KOPT-K1 (cell line): ENCODE measurements at regions not wholly inside any gene's neighbourhood (a gene's known extent, or its start where the extent isn't known, plus 50 kb on each side); places are given as distances from the start of the nearest gene placed in this dataset.
"Not testable (repeated sequence)": the region's sequence is repeated elsewhere in the genome, so short reads cannot be mapped to it uniquely, and the experiment has no call there.

Experiments
- H3K27ac ChIP-seq: fragments of 200-600 bp; sonication (generic); 2 replicates; pipeline ENCODE4 v1.5.1; 2016; ENCODE audit warnings: antibody characterized with exemption, mild to moderate bottlenecking, low read depth, low read length; ENCODE audit not compliant: poor library complexity, severe bottlenecking
- H3K36me3 ChIP-seq: fragments of 200-600 bp; sonication (generic); 2 replicates; pipeline ENCODE4 v1.5.1; 2017; ENCODE audit warnings: antibody characterized with exemption, mild to moderate bottlenecking, low read length, moderate library complexity; ENCODE audit not compliant: insufficient read depth
- H3K9me3 ChIP-seq: fragments of 200-600 bp; sonication (generic); 2 replicates; pipeline ENCODE4 v1.5.1; 2017; ENCODE audit warnings: antibody characterized with exemption, low read length, mild to moderate bottlenecking; ENCODE audit not compliant: insufficient read depth, poor library complexity, severe bottlenecking

GRCh38 chr6:80961166-80961565 lies 791.3 kb downstream of the TENT5A start:
- no peaks in the 10 kb centered on the region for H3K9me3 ChIP-seq
- H3K27ac ChIP-seq = no peak overlapping the region
- no peaks in the 10 kb centered on the region for H3K36me3 ChIP-seq

DNA sequence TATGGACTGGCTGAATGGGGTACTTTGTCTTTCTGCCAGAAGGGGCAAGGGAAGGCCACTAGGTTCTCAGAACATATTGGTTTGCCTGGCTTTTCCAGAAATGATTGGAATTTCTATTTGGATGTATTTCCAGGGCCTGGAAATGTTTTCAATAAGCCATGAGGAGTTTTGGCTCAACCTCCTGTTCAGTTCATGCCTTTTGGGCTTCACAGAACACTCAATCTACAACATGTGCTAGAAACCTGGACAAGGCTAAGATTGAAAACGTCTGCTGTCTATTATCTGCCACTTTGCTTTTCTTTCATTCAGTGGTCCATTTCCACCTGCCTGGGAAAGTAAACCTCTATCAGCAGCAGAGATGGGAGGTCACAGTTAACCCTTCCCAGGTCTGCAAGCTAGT lies 793.4 kb downstream of the TENT5A start:
- no peaks in the 10 kb centered on the region for H3K9me3 ChIP-seq
- H3K27ac ChIP-seq = no peak overlapping the region
- H3K36me3 ChIP-seq = no peaks in the 10 kb centered on the region

GRCh38 chr6:80956898-80957297 lies 795.6 kb downstream of the TENT5A start:
- Histone ChIP-seq H3K9me3 (no peaks in the 10 kb centered on the region), H3K36me3 (no peaks in the 10 kb centered on the region)

DNA sequence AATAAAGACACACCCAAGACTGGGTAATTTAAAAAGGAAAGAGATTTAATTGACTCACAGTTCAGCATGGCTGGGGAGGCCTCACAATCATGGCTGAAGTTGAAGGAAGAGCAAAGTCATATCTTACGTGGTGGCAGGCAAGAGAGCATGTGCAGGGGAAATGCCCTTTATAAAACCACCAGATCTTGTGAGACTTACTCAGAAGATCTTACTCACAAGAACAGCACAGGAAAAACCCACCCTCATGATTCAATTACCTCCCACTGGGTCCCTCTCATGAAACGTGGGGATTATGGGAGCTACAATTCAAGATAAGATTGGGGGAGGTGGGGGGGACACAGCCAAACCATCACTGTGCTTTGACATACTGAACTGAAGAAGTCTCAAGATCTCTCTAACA lies 800.0 kb downstream of the TENT5A start:
- H3K9me3 ChIP-seq, H3K27ac ChIP-seq, H3K36me3 ChIP-seq: not testable (repeated sequence)

More at GRCh38 chr6:80956898-80957297, 795.6 kb downstream of the TENT5A start:
- no peak overlapping the region for H3K27ac ChIP-seq

GRCh38 chr6:80946402-80946801 lies 806.1 kb downstream of the TENT5A start:
- no peaks in the 10 kb centered on the region for H3K36me3 ChIP-seq

DNA sequence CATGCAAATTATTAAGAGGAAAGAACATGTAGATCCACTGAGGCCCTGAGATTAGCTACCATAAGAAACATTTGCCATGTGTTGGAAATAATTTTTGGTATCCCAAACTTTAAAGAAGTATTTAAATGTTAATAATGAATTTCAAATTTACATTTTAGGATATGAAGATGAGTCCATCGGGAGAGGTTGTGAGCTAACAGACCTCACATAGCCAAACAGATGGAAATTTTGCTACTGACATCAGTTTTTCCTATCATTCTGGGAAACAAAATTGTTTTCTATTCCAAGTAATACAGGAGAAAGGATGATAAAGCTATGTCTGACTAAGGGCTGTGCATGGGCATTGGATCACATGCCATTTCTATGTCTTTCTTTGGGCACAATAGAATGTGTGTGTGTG lies 809.6 kb downstream of the TENT5A start:
- Histone ChIP-seq H3K27ac (no peak overlapping the region), H3K9me3 (no peaks in the 10 kb centered on the region), H3K36me3 (no peaks in the 10 kb centered on the region)

More at GRCh38 chr6:80946402-80946801, 806.1 kb downstream of the TENT5A start:
- H3K9me3 ChIP-seq = no peaks in the 10 kb centered on the region
- no peak overlapping the region for H3K27ac ChIP-seq

DNA sequence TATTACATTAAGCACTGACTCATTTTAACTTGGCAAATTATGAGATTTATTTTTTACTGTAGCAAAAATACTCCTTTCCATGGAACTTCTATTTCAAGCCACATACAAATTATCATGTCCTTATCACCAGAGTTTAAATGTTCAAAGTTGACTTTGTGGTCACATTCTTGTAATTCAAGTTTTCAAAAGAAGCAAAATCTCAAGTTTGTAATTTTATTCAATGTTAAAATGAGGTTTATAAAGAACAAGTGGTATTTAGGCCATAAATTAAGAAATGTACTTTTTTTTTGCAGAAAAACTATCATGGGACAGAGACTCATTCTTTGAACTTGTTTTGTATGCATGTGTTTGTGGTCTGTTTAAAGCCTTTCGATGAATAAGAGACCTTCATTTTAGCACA lies 811.5 kb downstream of the TENT5A start:
- H3K27ac ChIP-seq = no peak overlapping the region
- H3K36me3 ChIP-seq = no peaks in the 10 kb centered on the region
- H3K9me3 ChIP-seq = peaks cover 10% of the 10 kb centered on the region

DNA sequence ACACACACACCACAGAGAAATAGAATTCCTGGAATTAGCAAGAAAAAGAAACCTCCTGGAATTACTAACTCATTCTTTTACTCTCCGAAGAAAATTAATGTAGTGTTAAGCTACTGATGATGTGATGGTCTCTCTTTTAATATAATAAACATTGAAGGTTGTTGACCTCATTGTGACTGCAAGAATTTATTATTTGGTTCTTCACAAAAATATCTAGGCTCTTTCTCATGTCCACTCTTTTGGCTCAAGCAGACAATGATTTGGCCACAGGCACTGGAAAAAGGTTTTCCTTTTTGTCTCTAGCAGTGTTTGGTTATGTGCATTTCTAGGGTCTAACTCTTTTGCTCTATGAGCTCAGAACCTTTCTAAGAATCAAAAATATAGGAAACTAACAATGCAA lies 811.9 kb downstream of the TENT5A start:
- Histone ChIP-seq H3K27ac (no peak overlapping the region), H3K36me3 (no peaks in the 10 kb centered on the region), H3K9me3 (peaks cover 13% of the 10 kb centered on the region)

DNA sequence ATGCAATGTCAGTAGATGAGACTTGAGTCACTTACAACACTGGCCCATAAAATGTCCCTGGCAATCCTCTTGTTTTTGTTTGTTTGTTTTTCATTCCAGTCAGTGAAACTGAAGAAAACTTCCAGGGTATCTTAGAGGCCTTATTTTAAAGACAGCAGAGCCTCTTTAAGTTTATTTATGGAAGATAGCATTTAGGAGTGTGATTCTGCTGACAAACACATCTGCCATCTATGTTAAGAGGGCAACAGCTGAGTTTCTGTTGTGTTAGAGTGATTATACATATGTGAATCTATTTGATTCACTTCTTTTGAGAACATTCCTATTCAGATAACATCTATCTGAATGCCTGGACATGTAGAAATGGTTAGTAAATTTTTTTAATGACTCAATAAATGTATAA lies 812.6 kb downstream of the TENT5A start:
- H3K36me3 ChIP-seq = no peaks in the 10 kb centered on the region
- H3K9me3 ChIP-seq = peaks cover 13% of the 10 kb centered on the region
- H3K27ac ChIP-seq = no peak overlapping the region

DNA sequence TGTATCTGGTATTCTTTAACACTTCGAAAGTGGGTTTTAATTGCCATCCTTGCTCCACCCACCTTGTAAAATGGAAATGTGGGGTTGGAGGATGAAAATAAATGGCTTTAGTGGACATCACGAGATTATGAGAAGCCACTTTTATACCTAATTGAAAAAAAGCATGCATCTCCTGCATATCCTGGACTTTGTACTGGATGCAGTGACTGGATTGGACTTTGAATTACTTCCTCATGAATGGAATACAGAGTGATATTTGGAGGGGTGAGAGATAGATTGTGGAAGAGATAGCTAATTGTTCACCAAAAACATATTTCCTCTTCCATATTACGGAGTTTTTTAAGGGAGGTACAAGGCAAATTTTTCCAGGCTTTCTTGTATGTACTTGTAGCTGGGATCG lies 813.0 kb downstream of the TENT5A start:
- Histone ChIP-seq H3K36me3 (no peaks in the 10 kb centered on the region), H3K9me3 (peaks cover 13% of the 10 kb centered on the region), H3K27ac (no peak overlapping the region)

GRCh38 chr6:80938131-80938530 lies 814.4 kb downstream of the TENT5A start:
- Histone ChIP-seq H3K36me3 (no peaks in the 10 kb centered on the region), H3K9me3 (peaks cover 13% of the 10 kb centered on the region), H3K27ac (no peak overlapping the region)

DNA sequence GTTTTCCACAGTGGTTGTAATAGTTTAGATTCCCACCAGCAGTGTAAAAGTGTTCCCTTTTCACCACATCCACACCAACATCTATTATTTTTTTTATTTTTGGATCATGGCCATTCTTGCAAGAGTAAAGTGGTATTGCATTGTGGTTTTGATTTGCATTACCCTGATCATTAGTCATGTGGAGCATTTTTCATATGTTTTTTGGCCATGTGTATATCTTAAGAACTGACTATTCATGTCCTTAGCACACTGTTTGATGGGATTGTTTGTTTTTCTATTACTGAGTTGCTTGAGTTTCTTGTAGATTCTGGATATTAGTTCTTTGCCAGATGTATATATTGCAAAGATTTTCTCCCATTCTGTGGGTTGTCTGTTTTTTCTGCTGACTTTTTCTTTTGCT lies 820.1 kb downstream of the TENT5A start:
- Histone ChIP-seq H3K9me3 (peaks cover 10% of the 10 kb centered on the region), H3K36me3 (no peaks in the 10 kb centered on the region), H3K27ac (no peak overlapping the region)

GRCh38 chr6:80930376-80930775 lies 822.1 kb downstream of the TENT5A start:
- H3K9me3 ChIP-seq = peaks cover 8% of the 10 kb centered on the region
- H3K27ac ChIP-seq = no peak overlapping the region
- H3K36me3 ChIP-seq = no peaks in the 10 kb centered on the region

DNA sequence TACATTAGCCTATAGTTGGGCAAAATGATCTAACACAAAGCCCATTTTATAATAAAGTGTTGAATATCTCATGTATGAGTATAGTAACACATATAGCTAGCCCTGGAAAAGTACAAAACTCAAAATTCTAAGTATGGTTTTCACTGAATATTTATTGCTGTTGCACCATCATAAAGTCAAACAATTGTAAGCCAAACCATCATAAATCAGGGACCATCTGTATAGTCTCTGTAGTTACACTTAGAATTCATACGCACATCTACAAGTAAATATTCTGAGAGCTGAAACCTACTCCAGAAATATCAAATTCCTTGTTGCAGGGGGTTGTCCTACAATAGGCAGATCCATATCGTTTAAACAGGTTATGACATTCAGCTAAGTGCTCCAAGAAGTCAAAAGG lies 817.3 kb downstream of the BCKDHB start:
- Histone ChIP-seq H3K36me3 (no peaks in the 10 kb centered on the region), H3K9me3 (peaks cover 8% of the 10 kb centered on the region), H3K27ac (no peak overlapping the region)

- H3K36me3 ChIP-seq = no peaks in the 10 kb centered on the region
- peaks cover 8% of the 10 kb centered on the region for H3K9me3 ChIP-seq
- no peak overlapping the region for H3K27ac ChIP-seq
These were observed 816.5 kb downstream of the BCKDHB start for GRCh38 chr6:80922916-80923455.

DNA sequence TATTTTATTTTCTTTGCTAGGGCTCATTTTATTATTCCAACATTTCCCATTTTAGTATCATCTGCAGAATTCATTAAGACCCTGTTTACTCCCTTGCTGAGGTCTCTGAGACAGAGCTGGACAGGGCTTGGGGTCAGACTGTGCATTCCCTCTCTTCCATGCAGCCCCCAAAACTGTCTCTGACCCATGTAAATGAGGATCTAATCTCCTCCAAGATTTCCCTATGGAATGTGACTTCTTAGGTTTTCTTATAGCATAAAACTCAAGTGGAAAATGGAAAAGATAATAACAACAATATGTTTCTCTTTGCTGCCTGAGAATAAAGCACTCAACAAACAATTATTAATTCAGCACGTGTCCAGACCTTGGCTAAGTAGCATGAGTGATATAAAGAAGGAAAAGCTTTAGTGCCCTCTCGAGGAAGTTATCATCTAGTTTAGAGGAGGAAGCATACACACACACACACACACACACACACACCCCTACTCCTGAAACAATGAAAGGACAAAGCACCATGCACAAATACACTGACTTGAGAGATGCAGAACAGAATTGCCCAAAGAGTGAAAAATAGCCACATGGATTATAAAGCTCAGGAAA lies 815.5 kb downstream of the BCKDHB start:
- Histone ChIP-seq H3K36me3 (no peaks in the 10 kb centered on the region), H3K9me3 (peaks cover 8% of the 10 kb centered on the region), H3K27ac (no peak overlapping the region)
